K562 (cell line): ENCODE measurements at regions not wholly inside any gene's neighbourhood (a gene's known extent, or its start where the extent isn't known, plus 50 kb on each side); places are given as distances from the start of the nearest gene placed in this dataset.

Experiments used
- ATAC-seq: fragments of 200-7000 bp; cut with Tn5 transposase; 3 replicates; pipeline ENCODE4 v1.9.1; 2020; ENCODE audit warnings: moderate library complexity
- BruUV-seq: library from RNA; stranded (reverse); fragments of 400-500 nt; replicated peaks from 2 replicates; lab custom pipeline; 2021; lab: Mats Ljungman, UMichigan
- CTCF ChIA-PET: fragments of 300-600 bp; formaldehyde crosslinking; extraction: SDS; loops from one replicate; lab custom pipeline; 2021; ENCODE audit warnings: low intra/inter-chr PET ratio; lab: Yijun Ruan, JAX
- POLR2A ChIA-PET: fragments of 300-600, 350-650 bp; sonication (Branson Sonifier 250); formaldehyde crosslinking; extraction: SDS; loops from one replicate; lab custom pipeline; 2021; ENCODE audit warnings: antibody characterized with exemption, inconsistent platforms; lab: Yijun Ruan, JAX
- DNase-seq, 4 experiments: peaks; one replicate each; pipeline versions ENCODE4 v3.0.0 to v3.0.0-alpha.2; 2011 to 2018; ENCODE audit warnings: low spot score in 3 of 4, mixed read lengths in 3 of 4; ENCODE audit errors: extremely low read depth in 1 of 4
- FAIRE-seq: peaks from 2 replicates; lab custom pipeline; 2011; peaks lifted over from hg19 to GRCh38; lab: Jason Lieb, UNC
- H2AFZ ChIP-seq: 2 replicates; pipeline ENCODE4 v1.6.0; 2011; ENCODE audit warnings: low read depth, low read length, control low read depth, inconsistent platforms
- H3K27ac ChIP-seq: fragments of 200-600 bp; 3 replicates; pipeline ENCODE4 v1.8.0; 2011; ENCODE audit warnings: low read depth, mild to moderate bottlenecking, control low read depth, inconsistent platforms, low read length, moderate library complexity, mixed read lengths; ENCODE audit errors: extremely low read depth
- H3K27me3 ChIP-seq, 2 experiments: fragments of 300-600 bp in 1 of 2; 2 replicates in 1 of 2; 3 replicates in 1 of 2; pipeline versions ENCODE4 v1.6.0 to v1.8.0; 2011; ENCODE audit warnings: inconsistent platforms in 2 of 2, low read length in 2 of 2, mild to moderate bottlenecking in 1 of 2, mixed read lengths in 1 of 2, moderate library complexity in 1 of 2; ENCODE audit not compliant: control insufficient read depth in 2 of 2, insufficient read depth in 2 of 2
- H3K36me3 ChIP-seq: fragments of 300-600 bp; 3 replicates; pipeline ENCODE4 v1.8.0; 2011; ENCODE audit warnings: mild to moderate bottlenecking, low read length, inconsistent platforms; ENCODE audit not compliant: control insufficient read depth, insufficient read depth
- H3K4me1 ChIP-seq, 2 experiments: fragments of 200-600 bp in 1 of 2; replicated peaks in 1 of 2; 2 replicates in 1 of 2; 3 replicates in 1 of 2; pipeline versions ENCODE4 v1.5.1 to v1.8.0; 2011; ENCODE audit warnings: inconsistent platforms in 2 of 2, low read length in 2 of 2, mild to moderate bottlenecking in 1 of 2, mixed read lengths in 1 of 2, moderate library complexity in 1 of 2; ENCODE audit not compliant: control insufficient read depth in 2 of 2, insufficient read depth in 2 of 2
- H3K4me2 ChIP-seq: 2 replicates; pipeline ENCODE4 v1.6.1; 2011; ENCODE audit warnings: low read length, control low read depth, inconsistent platforms, mixed read lengths; ENCODE audit not compliant: insufficient read depth
- H3K4me3 ChIP-seq: fragments of 200-600 bp; sonication (generic), shearing (Covaris generic); 2 replicates; pipeline ENCODE4 v1.5.1; 2016; ENCODE audit warnings: control low read depth, inconsistent platforms
- H3K79me2 ChIP-seq: fragments of 200-600 bp; 3 replicates; pipeline ENCODE4 v1.8.0; 2011; ENCODE audit warnings: low read length, inconsistent platforms; ENCODE audit not compliant: control insufficient read depth, insufficient read depth
- H3K9ac ChIP-seq, 2 experiments: 2 replicates each; pipeline versions ENCODE4 v1.6.0 to v1.6.1; 2011; ENCODE audit warnings: low read depth in 2 of 2, low read length in 2 of 2, control low read depth in 1 of 2, inconsistent platforms in 1 of 2, mild to moderate bottlenecking in 1 of 2, mixed read lengths in 1 of 2; ENCODE audit not compliant: insufficient read depth in 1 of 2
- H3K9me1 ChIP-seq: one replicate; pipeline ENCODE4 v1.6.0; 2011; ENCODE audit warnings: inconsistent platforms, mild to moderate bottlenecking, low read length, moderate library complexity; ENCODE audit not compliant: control insufficient read depth, insufficient read depth
- H3K9me3 ChIP-seq: replicated peaks from 2 replicates; pipeline ENCODE4 v1.5.1; 2011; ENCODE audit warnings: low read depth, low read length, inconsistent platforms; ENCODE audit not compliant: control insufficient read depth, insufficient read depth
- H4K20me1 ChIP-seq: replicated peaks from 2 replicates; pipeline ENCODE4 v1.6.1; 2011; ENCODE audit warnings: low read length, inconsistent platforms, mixed read lengths; ENCODE audit not compliant: control insufficient read depth, insufficient read depth
- CBX8 ChIP-seq: fragments of 200-600 bp; sonication (generic); IDR thresholded peaks from 2 replicates; pipeline ENCODE4 v1.6.1; 2012; ENCODE audit warnings: borderline replicate concordance, mixed run types, low read depth, mild to moderate bottlenecking, moderate library complexity, mixed read lengths, low read length, control low read depth, inconsistent platforms; ENCODE audit not compliant: poor library complexity, severe bottlenecking; ENCODE audit errors: extremely low read depth
- EHMT2 ChIP-seq: fragments of 450-650 bp; IDR thresholded peaks from 2 replicates; pipeline ENCODE4 v1.6.1; 2018; ENCODE audit warnings: antibody characterized with exemption
- HDAC2 ChIP-seq: fragments of 450-650 bp; IDR thresholded peaks from 2 replicates; pipeline ENCODE4 v1.6.1; 2016; ENCODE audit warnings: mild to moderate bottlenecking
- NCOA6 ChIP-seq: fragments of 450-650 bp; IDR thresholded peaks from 2 replicates; pipeline ENCODE4 v1.6.1; 2017; ENCODE audit warnings: mild to moderate bottlenecking
- NFE2 ChIP-seq: IDR thresholded peaks from 2 replicates; pipeline ENCODE4 v1.6.1; 2014; ENCODE audit warnings: antibody characterized with exemption, low read depth
- RB1 ChIP-seq: fragments of 450-650 bp; IDR thresholded peaks from 2 replicates; pipeline ENCODE4 v1.6.1; 2017; ENCODE audit warnings: low read depth, mild to moderate bottlenecking
- ZNF79 ChIP-seq: fragments of 250-450 bp; sonication (Bioruptor Pico); IDR thresholded peaks from 2 replicates; pipeline ENCODE4 v1.4.0; 2020; ENCODE audit warnings: low read depth, mild to moderate bottlenecking, moderate library complexity
- WGBS: fragments of 100-300 bp; shearing (Covaris generic); methylation state at CpG from one replicate; pipeline ENCODE4 v1.1.6; 2016; ENCODE audit warnings: low coverage, mixed read lengths; ENCODE audit not compliant: insufficient coverage; ENCODE audit errors: missing lambda C conversion rate; 5-methylcytosine and 5-hydroxymethylcytosine counted together
- in situ Hi-C: fragments of 300-500 bp; cut with MboI; formaldehyde crosslinking; loops from 4 replicates; pipeline ENCODE4 v1.15.0; 2018; ENCODE audit warnings: inconsistent platforms, mixed read lengths
- intact Hi-C: fragments of 100-400 bp; cut with micrococcal nuclease; formaldehyde crosslinking; loops from 2 replicates; pipeline ENCODE4 v1.14.2; 2022
- TF ChIP-seq, protein P1 (sequence below): sonication (generic); formaldehyde crosslinking; IDR thresholded peaks from 2 replicates; pipeline ENCODE4 v1.8.1; 2023; ENCODE audit warnings: mild to moderate bottlenecking, missing genetic modification reagents
- TF ChIP-seq, protein P2 (sequence below), 2 experiments: IDR thresholded peaks; 2 replicates each; pipeline ENCODE4 v1.6.1; 2011; ENCODE audit warnings: borderline replicate concordance in 1 of 2, control low read depth in 1 of 2, low read depth in 1 of 2, low read length in 1 of 2, mild to moderate bottlenecking in 1 of 2, mixed read lengths in 1 of 2, moderate library complexity in 1 of 2; ENCODE audit not compliant: insufficient read depth in 1 of 2, insufficient read length in 1 of 2, poor library complexity in 1 of 2, severe bottlenecking in 1 of 2; ENCODE audit errors: extremely low read depth in 1 of 2

DNA sequence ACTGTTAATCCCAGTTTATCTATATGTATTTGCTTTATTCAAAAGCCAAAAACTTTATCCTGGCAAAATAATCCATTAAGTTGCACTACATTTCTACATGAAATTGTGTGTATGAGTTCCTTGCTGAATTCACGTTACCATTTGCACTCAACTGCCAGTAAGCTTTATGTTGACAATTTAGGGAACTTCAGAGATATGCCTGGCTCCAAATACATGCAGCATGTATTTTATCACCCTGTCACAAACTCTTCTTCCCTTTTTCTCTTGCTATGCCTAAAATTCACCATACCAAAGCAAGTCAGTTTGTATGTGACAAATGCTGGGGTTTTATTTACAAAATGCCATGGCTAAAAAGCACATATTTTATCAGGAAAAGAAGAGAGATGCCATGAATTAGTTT, 157.6 kb upstream of the CDH2 start:
- CTCF ChIA-PET = no interaction called here
- no peaks in the 10 kb centered on the region for H3K4me1 ChIP-seq
- BruUV-seq = no TSS peak
- no peaks in the 10 kb centered on the region for H3K36me3 ChIP-seq
- no peaks in the 10 kb centered on the region for H3K27me3 ChIP-seq
- no peak for FAIRE-seq
- H3K4me3 ChIP-seq = no peak overlapping the region
- TF ChIP-seq ZNF79 (CRISPR knock-in tag) (no peak), EHMT2 (no peak), CBX8 (no peak), NFE2 (no peak), HDAC2 (no peak), RB1 (no peak), NCOA6 (no peak)
- TF ChIP-seq, protein P1, sequence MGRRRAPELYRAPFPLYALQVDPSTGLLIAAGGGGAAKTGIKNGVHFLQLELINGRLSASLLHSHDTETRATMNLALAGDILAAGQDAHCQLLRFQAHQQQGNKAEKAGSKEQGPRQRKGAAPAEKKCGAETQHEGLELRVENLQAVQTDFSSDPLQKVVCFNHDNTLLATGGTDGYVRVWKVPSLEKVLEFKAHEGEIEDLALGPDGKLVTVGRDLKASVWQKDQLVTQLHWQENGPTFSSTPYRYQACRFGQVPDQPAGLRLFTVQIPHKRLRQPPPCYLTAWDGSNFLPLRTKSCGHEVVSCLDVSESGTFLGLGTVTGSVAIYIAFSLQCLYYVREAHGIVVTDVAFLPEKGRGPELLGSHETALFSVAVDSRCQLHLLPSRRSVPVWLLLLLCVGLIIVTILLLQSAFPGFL = no peak
- TF ChIP-seq, protein P2, sequence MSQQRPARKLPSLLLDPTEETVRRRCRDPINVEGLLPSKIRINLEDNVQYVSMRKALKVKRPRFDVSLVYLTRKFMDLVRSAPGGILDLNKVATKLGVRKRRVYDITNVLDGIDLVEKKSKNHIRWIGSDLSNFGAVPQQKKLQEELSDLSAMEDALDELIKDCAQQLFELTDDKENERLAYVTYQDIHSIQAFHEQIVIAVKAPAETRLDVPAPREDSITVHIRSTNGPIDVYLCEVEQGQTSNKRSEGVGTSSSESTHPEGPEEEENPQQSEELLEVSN (IDR thresholded peaks at IDR 0.05; ENCODE audit: borderline replicate concordance in 1 of 2, extremely low read depth in 1 of 2, insufficient read depth in 1 of 2, insufficient read length in 1 of 2, low read depth in 1 of 2, low read length in 1 of 2, poor library complexity in 1 of 2, severe bottlenecking in 1 of 2) = no peak
- DNase-seq = no peak
- no peak for ATAC-seq
- no peak overlapping the region for H3K4me2 ChIP-seq
- no peaks in the 10 kb centered on the region for H3K79me2 ChIP-seq
- H3K9me3 ChIP-seq = no peaks in the 10 kb centered on the region; the same call in 1 of the 2 replicates
- intact Hi-C loops (no loop called here), in situ Hi-C loops (no loop called here)
- no peaks in the 10 kb centered on the region for H4K20me1 ChIP-seq
- WGBS = 0% methylated on average over 1 of the region's 1 CpG
- H3K9ac ChIP-seq = no peak overlapping the region
- POLR2A ChIA-PET = no interaction called here
- H3K9me1 ChIP-seq = no peaks in the 10 kb centered on the region
- no peak overlapping the region for H3K27ac ChIP-seq
- no peak overlapping the region for H2AFZ ChIP-seq
